ENCODE measurements at regions not wholly inside any gene's neighbourhood (a gene's known extent, or its start where the extent isn't known, plus 50 kb on each side); places are given as distances from the start of the nearest gene placed in this dataset.

DNA sequence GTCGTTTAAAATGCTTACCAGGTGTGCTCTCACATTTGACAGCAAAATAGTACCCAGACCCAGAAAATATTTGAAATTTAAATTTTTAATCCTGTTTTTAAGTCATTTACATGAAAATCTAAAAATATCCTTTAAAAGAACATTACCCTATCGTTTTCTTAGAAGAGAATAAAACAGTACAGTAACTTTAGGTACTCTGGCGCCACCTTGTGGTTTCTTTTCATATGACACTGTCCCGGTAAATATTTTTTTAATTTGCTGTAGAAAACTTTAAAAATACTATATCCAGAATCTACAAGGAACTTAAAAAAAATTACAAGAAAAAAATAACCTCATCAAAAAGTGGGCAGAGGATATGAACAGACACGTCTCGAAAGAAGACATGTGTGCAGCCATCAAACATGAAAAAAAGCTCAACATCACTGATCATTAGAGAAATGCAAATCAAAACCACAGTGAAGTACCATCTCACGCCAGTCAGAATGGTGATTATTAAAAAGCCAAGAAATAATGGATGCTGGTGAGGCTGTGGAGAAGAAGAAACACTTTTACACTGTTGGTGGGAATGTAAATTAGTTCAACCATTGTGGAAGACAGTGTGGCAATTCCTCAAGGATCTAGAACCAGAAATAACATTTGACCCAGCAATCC lies 129.2 kb downstream of the RGS21 start:
- no peak overlapping the region for H3K4me3 ChIP-seq
- H3K27ac ChIP-seq, result no peak overlapping the region
- DNase-seq (ENCODE audit: low read depth in 1 of 2, low spot score in 1 of 2), result peak; percentile 62 to 69
- no peaks in the 10 kb centered on the region for H3K9me3 ChIP-seq (ENCODE audit: low read depth)
- TF ChIP-seq, protein P1, sequence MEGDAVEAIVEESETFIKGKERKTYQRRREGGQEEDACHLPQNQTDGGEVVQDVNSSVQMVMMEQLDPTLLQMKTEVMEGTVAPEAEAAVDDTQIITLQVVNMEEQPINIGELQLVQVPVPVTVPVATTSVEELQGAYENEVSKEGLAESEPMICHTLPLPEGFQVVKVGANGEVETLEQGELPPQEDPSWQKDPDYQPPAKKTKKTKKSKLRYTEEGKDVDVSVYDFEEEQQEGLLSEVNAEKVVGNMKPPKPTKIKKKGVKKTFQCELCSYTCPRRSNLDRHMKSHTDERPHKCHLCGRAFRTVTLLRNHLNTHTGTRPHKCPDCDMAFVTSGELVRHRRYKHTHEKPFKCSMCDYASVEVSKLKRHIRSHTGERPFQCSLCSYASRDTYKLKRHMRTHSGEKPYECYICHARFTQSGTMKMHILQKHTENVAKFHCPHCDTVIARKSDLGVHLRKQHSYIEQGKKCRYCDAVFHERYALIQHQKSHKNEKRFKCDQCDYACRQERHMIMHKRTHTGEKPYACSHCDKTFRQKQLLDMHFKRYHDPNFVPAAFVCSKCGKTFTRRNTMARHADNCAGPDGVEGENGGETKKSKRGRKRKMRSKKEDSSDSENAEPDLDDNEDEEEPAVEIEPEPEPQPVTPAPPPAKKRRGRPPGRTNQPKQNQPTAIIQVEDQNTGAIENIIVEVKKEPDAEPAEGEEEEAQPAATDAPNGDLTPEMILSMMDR (IDR thresholded peaks at IDR 0.05; ENCODE audit: low read depth, low read length), result peak; percentile 62
- H3K36me3 ChIP-seq, result no peaks in the 10 kb centered on the region
- H3K4me1 ChIP-seq (ENCODE audit: low read depth), result no peaks in the 10 kb centered on the region
- no peaks in the 10 kb centered on the region for H3K27me3 ChIP-seq

DNA sequence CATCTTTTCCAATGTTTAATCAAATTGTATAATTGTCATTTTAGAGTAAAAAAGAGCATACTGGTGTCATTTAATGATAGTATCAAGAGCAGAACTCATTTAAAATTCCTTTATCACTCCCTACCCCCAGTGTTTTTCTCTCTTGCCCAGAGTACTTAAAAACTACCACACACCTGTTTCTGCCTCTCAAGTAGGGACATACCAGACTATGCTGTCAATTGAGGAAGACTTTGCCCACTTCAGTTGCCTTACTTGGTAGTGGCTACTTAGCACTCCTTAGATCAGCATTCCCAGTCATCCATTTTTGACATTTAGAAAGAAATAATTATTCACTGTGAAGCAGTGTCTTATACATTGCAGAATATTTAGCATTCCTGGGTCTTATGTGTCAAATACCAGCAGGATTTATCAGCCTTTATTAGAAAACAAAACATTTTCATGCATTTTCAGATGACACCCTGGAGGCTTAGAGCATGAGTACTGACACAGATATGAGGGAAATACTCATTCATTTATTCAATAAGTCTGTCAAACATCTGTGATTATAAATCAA lies 127.5 kb upstream of the RGS1 start:
- DNase-seq (ENCODE audit: low read depth in 1 of 2, low spot score in 1 of 2), result no peak
- Histone ChIP-seq H3K4me3 (no peak overlapping the region), H3K4me1 (ENCODE audit: low read depth) (no peaks in the 10 kb centered on the region), H3K27me3 (no peaks in the 10 kb centered on the region), H3K9me3 (ENCODE audit: low read depth) (no peaks in the 10 kb centered on the region), H3K27ac (no peak overlapping the region), H3K36me3 (no peaks in the 10 kb centered on the region)
- TF ChIP-seq, protein P1 (IDR thresholded peaks at IDR 0.05; ENCODE audit: low read depth, low read length), result no peak

DNA sequence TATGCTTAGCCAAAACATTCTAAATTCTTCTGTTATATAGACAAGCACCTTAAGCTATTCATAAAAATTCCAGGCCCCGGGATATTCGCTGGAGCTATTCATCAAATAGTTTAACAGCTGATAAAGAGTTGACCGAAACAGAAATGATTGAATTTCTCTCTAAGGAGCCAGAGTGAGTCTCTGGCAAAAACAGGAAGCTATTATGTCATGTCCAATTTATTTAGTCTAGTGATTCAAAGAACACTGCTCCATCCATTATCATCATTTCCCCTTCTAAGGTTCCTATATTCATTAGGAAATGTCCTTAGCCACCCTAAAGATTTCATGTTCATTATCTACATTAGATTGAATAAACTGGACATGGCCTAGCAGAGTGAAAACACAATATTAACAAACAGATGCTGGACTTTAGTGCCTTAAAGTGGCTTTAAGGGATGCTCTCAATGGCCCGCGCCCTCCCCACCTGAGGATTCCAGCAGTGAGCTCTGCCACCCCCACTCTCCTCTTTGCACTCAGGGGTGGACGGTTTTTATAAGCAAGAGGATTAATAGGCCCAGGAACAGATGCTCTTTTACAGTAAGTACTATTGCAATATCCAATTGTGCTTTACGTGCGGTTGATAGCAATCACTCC lies 122.1 kb upstream of the RGS1 start:
- TF ChIP-seq, protein P1 (IDR thresholded peaks at IDR 0.05; ENCODE audit: low read depth, low read length), result no peak
- Histone ChIP-seq H3K4me3 (no peak overlapping the region), H3K9me3 (ENCODE audit: low read depth) (no peaks in the 10 kb centered on the region), H3K27me3 (no peaks in the 10 kb centered on the region), H3K27ac (no peak overlapping the region), H3K4me1 (ENCODE audit: low read depth) (no peaks in the 10 kb centered on the region), H3K36me3 (no peaks in the 10 kb centered on the region)
- peak in 1 of 2 donors; percentile 33 for DNase-seq (ENCODE audit: low read depth in 1 of 2, low spot score in 1 of 2)

DNA sequence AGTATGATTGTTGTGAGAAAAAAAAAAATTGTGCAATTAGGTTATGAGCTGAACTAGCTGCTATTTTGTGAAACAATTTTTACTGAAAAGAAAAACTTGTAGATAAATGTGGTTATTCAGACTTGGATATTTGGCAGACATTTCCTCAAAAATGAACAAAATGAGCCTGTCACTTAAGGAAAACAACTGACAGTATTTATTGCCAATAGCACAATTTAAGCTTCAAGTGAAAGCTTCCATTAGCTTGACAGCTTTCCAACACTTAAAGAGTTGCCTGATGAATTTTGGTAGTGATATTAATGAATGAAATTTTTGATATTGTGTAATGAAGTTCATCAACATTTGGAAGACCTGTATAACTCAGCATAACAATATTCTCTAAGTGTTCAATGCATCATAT lies 116.1 kb upstream of the RGS1 start:
- H3K36me3 ChIP-seq, result no peaks in the 10 kb centered on the region
- no peaks in the 10 kb centered on the region for H3K27me3 ChIP-seq
- TF ChIP-seq, protein P1 (IDR thresholded peaks at IDR 0.05; ENCODE audit: low read depth, low read length), result no peak
- no peak for DNase-seq (ENCODE audit: low read depth in 1 of 2, low spot score in 1 of 2)
- H3K27ac ChIP-seq, result no peak overlapping the region
- no peak overlapping the region for H3K4me3 ChIP-seq
- H3K9me3 ChIP-seq (ENCODE audit: low read depth), result no peaks in the 10 kb centered on the region
- no peaks in the 10 kb centered on the region for H3K4me1 ChIP-seq (ENCODE audit: low read depth)

DNA sequence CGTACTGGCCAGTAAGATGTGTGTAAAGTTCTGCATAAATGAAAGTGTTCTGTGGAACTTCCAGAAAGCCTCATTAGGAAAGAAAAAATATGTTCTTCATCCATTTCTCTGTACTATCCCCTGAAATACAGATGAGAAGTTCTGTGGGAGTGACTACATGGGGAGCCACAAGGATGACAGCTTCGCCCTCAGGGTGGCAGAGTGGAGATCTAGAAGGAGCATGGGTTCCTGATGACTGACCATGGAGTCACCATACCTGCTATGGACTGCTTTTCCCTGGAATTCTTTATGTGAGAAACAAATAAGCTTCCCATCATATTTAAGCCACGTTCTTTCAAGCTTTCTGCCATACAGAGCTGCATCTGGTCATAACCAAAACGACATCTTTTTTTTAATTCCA lies 113.9 kb upstream of the RGS1 start:
- Histone ChIP-seq H3K4me1 (ENCODE audit: low read depth) (no peaks in the 10 kb centered on the region), H3K36me3 (no peaks in the 10 kb centered on the region), H3K27ac (no peak overlapping the region), H3K27me3 (no peaks in the 10 kb centered on the region), H3K4me3 (no peak overlapping the region), H3K9me3 (ENCODE audit: low read depth) (no peaks in the 10 kb centered on the region)
- no peak for DNase-seq (ENCODE audit: low read depth in 1 of 2, low spot score in 1 of 2)
- TF ChIP-seq, protein P1 (IDR thresholded peaks at IDR 0.05; ENCODE audit: low read depth, low read length), result no peak

Data from cardiac muscle cell (in vitro differentiated cells and primary cell).